ENCODE measurements at regions not wholly inside any gene's neighbourhood (a gene's known extent, or its start where the extent isn't known, plus 50 kb on each side); places are given as distances from the start of the nearest gene placed in this dataset.

- no peak for DNase-seq (ENCODE audit: low read depth in 2 of 2)
These were observed 114.2 kb upstream of the EEA1 start for GRCh38 chr12:93043192-93043876.

DNA sequence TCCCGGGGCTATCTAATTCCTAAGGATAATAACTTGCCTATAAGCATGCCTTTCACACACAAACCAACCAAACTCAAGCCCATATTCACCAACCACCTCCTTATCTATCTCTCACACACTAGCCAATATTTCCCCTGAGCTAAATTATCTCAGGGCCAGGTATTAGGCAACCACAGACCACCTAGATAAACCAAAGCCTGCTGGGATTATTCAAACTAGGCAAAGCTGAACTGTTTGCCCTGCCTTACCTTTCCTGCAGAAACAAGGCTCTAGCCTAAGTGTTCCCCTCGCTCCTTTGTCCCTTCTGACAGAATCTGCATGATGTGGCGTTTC is 114.7 kb upstream of the EEA1 start:
- DNase-seq (ENCODE audit: low read depth in 2 of 2) = no peak

DNA sequence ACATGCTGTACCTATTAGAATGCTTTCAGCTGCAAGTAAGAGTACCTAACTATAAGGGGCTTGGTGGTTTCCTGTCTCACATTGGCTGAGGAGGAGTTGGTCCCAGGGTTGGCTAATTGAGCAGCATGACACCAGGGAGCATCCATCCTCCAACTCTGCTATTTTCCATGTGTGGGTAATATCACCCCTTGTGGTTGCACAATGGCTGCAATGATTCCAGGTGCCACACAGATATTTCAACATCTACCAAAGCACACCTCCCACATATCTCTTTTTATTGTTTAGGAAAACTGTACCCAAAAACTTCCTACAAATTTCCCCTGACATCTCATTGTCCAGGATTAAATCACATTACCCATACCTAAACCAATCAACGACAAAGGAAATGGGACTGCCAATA is 118.0 kb upstream of the EEA1 start:
- no peak for DNase-seq (ENCODE audit: low read depth in 2 of 2)

- DNase-seq (ENCODE audit: low read depth in 2 of 2) = no peak
These were observed 119.6 kb upstream of the EEA1 start for GRCh38 chr12:93048656-93049055.

- DNase-seq (ENCODE audit: low read depth in 2 of 2) = no peak
These were observed 121.1 kb upstream of the EEA1 start for GRCh38 chr12:93050026-93050747.

- no peak for DNase-seq (ENCODE audit: low read depth in 2 of 2)
These were observed 121.6 kb upstream of the EEA1 start for GRCh38 chr12:93050748-93051081.

DNA sequence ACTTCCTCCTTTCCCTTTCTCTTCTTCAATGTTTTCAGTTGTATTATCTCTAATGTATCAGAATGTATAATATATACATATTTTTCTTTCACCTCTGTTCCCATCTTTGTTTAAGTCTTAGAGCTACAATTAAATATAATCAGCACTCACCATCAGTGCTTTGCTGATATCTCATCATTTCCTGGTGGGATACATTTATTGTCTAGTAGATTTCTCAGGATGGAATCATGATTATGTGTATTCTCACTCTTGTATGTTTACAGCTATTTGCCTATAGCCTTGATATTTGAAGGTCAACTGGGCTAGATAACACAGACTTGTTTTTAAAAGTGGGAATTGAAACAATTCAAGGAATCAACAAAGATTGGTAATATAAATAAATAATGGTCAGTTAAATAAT is 124.9 kb upstream of the EEA1 start:
- DNase-seq (ENCODE audit: low read depth in 2 of 2) = no peak

GRCh38 chr12:93055221-93055620 is 126.1 kb upstream of the EEA1 start:
- no peak for DNase-seq (ENCODE audit: low read depth in 2 of 2)

DNA sequence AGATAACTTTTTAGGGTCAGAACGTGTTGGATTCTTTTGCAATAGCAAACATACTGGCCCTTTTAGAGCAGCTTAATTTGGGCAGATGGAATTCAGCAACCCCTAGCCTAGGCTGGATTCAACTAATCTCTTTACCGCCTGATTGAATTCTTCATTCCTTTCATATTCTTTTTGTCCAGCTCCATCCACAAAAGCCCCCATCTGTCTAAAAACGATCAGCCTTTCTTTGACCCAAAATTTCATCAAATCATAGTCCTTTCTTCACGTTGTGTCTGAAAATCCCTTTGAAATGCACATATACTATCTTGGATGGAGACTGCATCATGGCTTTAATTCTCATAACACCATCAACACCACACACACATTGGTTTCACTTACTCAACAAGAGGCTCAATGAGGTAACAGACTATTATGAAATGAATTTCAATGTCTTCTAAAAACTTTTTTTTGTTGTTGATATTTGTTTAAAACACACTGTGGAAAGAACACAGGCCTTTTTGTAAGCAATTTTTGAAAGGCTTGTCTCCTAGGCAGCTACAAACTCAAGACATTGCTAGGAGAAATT is 128.0 kb upstream of the EEA1 start:
- DNase-seq (ENCODE audit: low read depth in 2 of 2) = no peak

DNA sequence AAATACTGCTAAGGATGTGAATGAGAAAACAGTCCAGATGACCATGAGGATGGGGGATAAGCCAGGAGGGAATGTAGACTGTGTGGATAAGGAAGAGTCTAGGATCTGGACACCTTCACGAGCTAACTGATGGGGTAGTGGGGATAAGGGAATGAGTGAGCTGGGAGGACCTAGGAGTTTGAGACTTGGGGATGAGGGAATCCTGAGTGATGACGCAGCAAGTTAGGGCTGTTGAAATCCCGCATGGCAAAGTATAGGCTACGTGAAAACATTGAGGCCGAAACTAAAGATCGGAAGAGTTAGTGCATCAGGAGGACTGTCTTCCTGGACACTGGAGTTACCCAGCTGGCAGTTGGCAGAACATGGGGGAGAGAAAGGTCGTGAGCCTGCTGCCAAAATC is 129.2 kb upstream of the EEA1 start:
- DNase-seq (ENCODE audit: low read depth in 2 of 2) = no peak

GRCh38 chr12:93059288-93059687 is 130.2 kb upstream of the EEA1 start:
- DNase-seq (ENCODE audit: low read depth in 2 of 2) = no peak

DNA sequence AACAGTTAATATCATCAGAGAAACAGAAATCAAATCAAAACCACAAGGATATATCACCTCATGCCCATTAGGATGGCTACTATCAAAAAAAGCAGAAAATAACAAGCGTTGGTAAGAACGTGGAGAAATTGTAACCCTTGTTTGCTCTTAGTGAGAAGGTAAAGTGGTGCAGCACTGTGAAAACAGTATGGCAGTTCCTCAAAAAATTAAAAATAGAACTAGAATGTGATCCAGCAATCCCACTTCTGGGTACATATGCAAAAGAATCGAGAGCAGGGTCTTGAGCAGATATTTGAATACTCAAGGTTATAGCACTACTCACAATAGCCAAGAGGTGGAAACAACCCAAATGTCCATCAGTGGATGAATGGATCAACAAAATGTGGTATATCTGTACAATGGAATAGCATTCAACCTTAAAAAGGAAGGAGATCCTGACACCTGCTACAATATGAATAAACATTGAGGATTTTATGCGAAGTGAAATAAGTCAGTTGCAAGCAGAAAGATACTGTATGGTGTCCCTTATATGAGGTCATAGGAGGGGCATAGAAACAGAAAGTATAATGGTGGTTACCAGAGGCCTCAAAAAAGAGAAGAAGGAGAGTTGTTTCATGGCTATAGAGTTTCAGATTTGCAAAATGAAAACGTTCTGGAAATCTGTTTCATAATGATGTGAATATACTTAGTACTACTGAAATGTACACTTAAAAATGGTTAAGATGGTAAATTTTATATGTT is 131.0 kb upstream of the EEA1 start:
- DNase-seq (ENCODE audit: low read depth in 2 of 2) = no peak

DNA sequence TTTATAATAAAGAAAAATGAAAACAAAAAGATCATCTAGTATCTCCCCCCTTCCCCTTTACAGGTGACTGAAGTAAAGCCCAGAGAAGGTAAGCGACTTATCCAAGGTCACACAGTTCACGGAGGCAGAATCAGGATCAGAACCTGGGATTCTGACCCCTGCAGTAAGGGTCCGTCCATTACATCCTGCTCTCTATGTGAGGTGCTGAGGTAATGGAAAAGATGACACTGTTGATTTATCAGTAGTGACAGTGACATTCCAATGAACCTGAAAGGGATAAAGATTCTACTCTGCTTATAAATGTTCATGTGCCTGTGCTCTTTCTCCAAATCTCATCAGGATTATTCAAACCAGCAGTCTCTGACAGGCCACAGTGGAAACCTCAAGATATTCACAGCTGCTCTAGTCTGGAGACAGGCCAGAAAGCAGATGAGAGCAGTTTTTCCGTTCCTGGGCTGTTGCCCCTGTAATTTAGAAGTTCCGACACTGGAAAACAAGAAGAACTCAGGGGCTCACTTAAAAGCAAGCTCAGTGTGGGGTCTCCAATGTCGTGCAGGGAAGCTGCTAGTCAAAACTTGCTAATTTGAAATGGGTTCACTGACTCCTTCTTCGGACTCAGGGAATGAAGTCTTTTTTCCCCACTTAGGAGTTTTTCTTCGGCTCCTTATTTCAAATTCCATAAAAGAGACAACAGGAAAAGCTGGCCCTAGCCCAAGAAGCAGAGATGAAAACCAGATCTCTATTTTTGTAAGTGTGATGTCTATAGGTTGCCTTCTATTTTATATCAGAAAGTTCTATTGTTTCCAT is 131.8 kb upstream of the EEA1 start:
- no peak for DNase-seq (ENCODE audit: low read depth in 2 of 2)

DNA sequence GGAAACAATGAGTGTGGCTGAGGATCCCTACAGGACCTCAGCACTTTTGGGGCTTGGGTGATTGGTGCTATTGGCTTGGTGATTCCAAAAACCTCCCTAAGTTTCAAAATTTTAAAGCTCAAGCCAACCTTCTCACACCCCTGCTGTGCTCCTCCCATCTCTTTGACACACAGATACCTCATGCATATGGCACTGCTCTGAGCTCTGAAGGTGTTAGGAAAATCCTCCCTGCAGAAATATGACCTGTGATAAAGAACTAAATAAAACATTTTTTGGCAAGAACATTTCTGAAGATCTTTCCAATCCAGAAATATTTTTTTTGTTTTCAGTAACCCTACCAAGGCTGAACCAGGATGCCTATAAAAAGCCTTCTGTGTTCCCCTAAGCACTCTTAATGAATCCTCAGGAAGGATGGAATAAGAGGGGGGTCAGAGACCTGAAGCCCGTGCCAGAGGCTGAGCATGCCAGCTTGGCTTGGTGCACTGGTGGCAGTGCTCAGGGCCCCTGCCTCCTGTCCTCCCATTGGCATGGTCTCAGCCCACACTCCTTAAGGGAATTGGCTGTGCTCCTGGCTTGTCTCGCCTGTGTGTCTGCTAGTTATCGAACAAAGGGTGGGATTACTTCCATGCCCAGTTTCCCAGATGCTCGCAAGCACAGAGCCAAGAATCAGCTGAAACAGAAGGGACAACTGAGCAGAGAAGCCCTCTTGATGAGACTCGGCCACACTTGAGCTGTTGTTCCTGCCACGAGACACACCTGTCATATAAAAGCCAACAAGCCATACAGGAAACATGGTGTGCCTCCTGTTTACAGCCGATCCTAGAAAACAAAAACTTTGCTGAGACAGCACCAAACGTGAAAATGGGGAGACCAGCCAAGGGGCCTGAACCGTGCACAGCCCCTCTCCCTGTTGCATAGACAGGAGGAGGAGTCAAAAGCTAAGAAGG is 132.7 kb upstream of the EEA1 start:
- no peak for DNase-seq (ENCODE audit: low read depth in 2 of 2)

GRCh38 chr12:93065896-93066295 is 136.8 kb upstream of the EEA1 start:
- DNase-seq (ENCODE audit: low read depth in 2 of 2) = no peak

DNA sequence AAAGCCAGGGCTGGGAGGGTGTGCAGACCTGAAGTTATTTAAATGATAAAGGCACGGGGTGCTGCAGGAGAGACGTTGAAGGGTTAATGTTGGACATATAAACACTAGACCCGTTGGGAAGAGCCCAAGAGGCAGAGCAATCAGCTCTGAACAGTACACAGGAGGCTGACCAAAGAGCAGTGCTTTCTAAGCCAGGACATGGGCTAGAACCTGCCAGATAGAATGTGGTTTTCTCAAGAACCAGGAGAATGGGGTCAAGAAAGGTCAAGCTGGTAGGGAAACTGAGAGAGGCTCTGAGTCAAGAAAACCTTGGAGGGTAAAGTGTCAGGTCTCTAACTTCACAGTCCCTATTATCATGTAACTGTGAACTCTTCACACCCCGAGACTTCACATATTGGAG is 143.2 kb upstream of the EEA1 start:
- DNase-seq (ENCODE audit: low read depth in 2 of 2) = no peak

DNA sequence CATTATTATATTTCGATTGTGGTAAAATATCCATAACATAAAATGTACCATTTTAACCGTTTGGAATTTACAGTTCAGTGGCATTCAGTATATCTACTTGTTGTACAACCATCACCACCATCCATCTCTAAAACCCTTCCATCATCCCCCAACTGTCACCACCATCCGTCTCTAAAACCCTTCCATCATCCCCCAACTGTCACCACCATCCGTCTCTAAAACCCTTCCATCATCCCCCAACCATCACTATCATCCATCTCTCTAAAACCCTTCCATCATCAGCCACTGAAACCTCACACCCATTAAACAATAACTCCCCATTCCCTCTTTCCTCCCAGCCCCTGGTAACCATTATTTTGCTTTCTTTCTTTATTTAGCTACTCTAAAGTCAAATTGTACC is 144.2 kb upstream of the EEA1 start:
- DNase-seq (ENCODE audit: low read depth in 2 of 2) = no peak

DNA sequence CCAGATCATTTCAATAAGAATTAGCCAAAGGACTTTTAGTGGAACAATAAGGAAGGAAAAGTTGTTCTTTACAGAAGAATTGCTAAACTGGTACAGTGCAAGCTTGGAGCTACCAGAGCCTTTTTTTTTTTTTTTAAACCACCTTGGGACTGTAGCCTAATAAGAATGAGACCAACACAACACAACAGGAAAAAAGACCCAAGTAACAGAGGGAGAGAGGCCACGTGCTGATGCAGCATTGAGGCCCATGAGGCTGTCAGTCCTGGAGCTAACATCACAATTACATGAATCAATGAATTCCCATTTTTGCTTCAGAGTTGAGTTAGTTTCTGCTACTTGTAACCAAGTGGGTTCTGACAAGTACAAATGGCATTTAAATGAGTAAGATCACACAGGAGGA is 149.0 kb upstream of the EEA1 start:
- DNase-seq (ENCODE audit: low read depth in 2 of 2) = no peak

GRCh38 chr12:93078577-93078976 is 149.5 kb upstream of the EEA1 start:
- no peak for DNase-seq (ENCODE audit: low read depth in 2 of 2)

DNA sequence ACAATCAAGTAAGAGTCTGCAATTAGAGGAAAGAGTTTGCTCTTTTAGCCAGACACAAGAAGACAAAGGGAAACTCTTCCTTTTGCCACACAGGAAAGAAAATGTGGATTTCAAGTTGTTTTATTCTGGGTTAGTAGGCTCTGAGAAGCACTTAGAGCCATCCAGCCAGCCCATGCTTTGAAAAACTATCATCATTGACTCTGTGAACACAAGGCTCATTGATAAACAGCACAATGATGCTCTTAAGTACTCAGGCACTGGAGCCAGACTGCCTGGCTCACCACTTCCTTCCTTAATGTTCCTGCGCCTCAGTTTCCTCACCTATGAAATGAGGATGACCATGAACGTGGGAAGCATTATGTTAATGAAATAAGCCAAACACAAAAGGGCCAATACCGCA is 150.2 kb upstream of the EEA1 start:
- DNase-seq (ENCODE audit: low read depth in 2 of 2) = no peak

DNA sequence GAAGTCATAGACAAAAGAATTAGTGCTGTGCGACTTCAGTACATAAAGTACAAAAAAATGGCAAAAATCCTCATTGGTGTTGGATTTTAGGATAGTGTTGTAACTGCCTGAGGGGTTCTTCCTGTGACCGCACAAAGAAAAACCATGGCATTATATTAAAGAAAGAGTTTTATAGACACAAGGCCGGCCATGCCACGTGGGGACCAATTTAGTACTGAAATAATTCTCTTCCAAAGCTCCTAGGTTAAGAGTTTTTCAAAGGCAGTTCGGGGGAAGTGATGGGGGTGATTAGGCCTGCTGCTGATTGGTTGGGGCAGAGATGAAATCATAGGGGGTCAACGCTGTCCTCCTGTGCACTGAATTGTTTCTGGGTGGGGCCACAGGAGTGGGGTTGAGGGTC is 150.9 kb upstream of the EEA1 start:
- no peak for DNase-seq (ENCODE audit: low read depth in 2 of 2)

Data from stimulated activated CD4-positive, alpha-beta T cell treated with anti-CD3 and anti-CD28 coated beads, Interleukin-4, amount 100 ng/mL, for 48 hours (primary cell).